GM08714 (cell line): ENCODE measurements at regions not wholly inside any gene's neighbourhood (a gene's known extent, or its start where the extent isn't known, plus 50 kb on each side); places are given as distances from the start of the nearest gene placed in this dataset.

Source experiments
- H3K4me3 ChIP-seq: fragments of 200-500 bp; sonication (Bioruptor generic); 2 replicates; pipeline ENCODE4 v1.5.1; 2014; ENCODE audit warnings: mild to moderate bottlenecking, low read length, inconsistent platforms
- ZNF274 ChIP-seq: IDR thresholded peaks from 2 replicates; pipeline ENCODE4 v1.6.1; 2012; ENCODE audit warnings: mild to moderate bottlenecking, low read depth, low read length

GRCh38 chr7:18356191-18356645, 139.3 kb upstream of the HDAC9 start:
- TF ChIP-seq ZNF274 = no peak
- no peak overlapping the region; the same call in 1 of the 2 replicates for H3K4me3 ChIP-seq

GRCh38 chr7:18357691-18358090, 137.9 kb upstream of the HDAC9 start:
- H3K4me3 ChIP-seq = no peak overlapping the region
- TF ChIP-seq ZNF274 = no peak

GRCh38 chr7:18361756-18362155, 133.8 kb upstream of the HDAC9 start:
- no peak overlapping the region for H3K4me3 ChIP-seq
- no peak for TF ChIP-seq ZNF274

GRCh38 chr7:18363751-18364380, 131.7 kb upstream of the HDAC9 start:
- no peak for TF ChIP-seq ZNF274
- H3K4me3 ChIP-seq = no peak overlapping the region

DNA sequence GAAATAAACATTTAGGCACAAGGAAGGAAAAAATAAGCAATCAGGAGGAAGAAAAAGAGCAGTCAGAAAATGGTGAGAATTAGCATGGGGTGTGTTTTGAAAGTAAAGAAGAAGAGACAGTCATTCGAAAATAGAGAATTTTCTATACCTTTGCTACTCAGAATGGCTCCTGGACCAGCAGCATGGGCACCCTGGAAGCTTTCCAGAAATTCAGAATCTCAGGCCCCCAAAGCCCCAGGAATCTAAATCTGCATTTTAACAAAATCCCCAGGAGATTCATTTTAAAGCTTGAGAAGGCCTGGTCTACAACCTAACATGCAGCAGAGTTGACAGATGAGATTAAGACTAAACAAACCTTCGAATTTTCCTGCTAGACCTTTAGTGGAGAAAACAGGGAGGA, 131.2 kb upstream of the HDAC9 start:
- H3K4me3 ChIP-seq = no peak overlapping the region
- no peak for TF ChIP-seq ZNF274

GRCh38 chr7:18366394-18366793, 129.2 kb upstream of the HDAC9 start:
- no peak for TF ChIP-seq ZNF274

DNA sequence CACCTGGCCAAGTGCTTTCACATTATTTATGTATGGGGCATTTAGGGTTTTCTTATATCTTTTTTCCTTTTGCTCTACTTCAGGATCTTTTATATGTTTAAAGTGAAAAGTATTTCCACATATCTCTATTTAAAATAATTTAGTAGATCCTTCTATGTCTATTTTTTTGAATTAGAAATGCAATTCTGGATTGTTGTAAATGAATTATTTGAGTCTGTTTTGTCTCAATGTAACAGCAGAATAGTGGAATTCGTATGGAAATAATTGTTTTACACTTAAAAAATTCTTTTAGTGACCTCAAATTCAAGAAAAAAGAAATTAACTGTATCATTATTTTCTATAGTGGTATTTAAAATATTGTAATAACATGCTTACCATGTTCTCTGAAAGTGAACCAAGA, 126.5 kb upstream of the HDAC9 start:
- H3K4me3 ChIP-seq = no peak overlapping the region
- TF ChIP-seq ZNF274 = no peak

More at GRCh38 chr7:18366394-18366793, 129.2 kb upstream of the HDAC9 start:
- H3K4me3 ChIP-seq = no peak overlapping the region

DNA sequence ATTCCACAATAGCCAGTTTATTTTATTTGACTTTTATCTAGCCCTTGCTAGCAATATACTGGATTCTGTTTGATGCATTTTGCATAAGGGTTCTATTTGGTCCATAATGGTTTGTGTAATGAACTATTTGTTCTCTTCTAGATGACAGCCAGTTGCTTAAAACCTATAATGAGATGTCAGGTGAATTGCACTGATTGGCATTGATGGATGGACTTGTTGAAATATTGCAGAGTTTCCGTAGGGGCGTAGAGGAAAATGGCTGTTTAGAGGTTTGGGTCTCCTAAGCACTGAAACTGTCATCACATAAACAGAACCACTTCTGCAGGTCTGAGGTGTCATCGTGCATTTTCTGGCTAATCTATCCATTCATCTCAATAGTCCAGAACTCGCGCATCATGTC, 124.9 kb upstream of the HDAC9 start:
- no peak overlapping the region for H3K4me3 ChIP-seq
- no peak for TF ChIP-seq ZNF274

DNA sequence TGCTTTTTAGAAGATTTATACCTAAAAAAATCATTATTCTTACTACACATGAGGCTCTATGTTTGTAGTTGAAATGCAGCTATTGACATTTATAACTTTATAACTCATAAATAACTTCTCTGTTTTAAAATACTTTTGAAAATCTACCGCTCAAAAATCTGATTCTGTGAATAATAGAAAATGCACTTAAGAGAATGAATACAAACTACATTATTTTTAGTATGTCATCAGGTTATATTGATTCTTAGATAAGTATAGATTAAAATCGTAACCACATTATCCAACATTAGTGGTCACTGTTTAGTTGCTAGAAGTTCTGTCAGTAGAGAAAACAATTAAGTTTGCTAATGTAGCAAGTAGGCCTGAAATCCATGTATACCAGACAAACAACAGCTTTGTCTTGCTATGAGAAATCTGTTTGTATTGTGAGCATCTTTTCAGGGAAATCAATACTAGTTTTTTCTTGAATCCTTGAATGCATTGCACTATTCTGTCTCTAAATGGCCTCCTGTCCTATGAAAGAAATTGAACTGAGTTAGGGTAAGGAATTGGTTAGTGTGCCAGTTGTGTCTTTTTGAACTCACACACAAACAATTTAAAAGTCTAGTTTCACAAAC, 116.5 kb upstream of the HDAC9 start:
- no peak overlapping the region for H3K4me3 ChIP-seq
- no peak for TF ChIP-seq ZNF274

GRCh38 chr7:18384491-18385143, 110.9 kb upstream of the HDAC9 start:
- TF ChIP-seq ZNF274 = no peak
- no peak overlapping the region for H3K4me3 ChIP-seq

- H3K4me3 ChIP-seq = no peak overlapping the region
- no peak for TF ChIP-seq ZNF274
Observed at GRCh38 chr7:18386607-18387006, 108.9 kb upstream of the HDAC9 start.

GRCh38 chr7:18387191-18387735, 108.3 kb upstream of the HDAC9 start:
- H3K4me3 ChIP-seq = no peak overlapping the region
- no peak for TF ChIP-seq ZNF274

DNA sequence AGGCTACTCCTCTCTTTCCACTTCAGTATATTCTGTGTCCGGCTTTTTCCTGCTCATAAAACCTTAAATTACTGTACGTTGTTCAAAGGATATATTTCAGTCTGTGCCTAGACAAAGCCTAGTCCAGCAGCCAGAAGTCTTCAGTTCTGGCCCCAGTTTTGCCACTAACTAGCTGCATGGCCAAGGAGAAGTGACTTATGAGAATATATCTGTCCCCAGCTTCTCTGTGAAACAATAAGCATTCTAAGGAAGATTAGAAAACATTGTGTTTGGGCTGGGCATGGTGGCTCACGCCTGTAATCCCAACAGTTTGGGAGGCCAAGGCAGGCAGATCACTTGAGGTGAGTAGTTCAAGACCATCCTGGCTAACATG, 105.0 kb upstream of the HDAC9 start:
- no peak overlapping the region; the same call in 1 of the 2 replicates for H3K4me3 ChIP-seq
- TF ChIP-seq ZNF274 = no peak

DNA sequence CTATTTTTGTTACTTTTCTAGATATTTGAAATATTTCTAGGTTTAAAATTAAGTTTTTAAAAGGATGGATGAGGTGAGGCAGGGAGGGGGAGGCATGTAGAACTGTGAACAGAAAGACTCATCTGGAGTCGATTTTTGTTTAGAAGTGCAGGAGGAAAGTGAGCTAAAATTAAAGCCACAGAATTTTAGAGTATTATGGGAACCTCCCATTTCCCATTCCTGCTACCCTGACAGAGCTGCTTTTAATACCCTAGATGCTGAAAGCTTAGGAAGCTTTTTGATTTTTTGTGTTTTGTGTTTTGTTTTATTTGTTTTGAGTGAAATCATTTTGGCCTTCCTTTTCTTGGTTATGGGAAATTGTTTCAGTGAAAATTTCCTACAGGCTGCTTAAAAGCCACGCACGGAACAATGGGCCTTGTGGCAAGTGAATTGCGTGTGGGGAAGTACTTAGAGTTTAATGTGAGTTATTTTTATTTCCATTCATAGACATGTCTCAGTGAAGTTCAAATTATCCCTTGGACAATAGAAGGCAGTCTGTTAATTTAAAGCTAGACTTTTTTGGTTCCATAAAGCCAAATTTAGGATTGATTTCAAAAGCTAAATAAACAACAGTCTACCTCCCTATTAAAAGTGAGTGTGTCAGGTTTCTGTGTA, 102.0 kb upstream of the HDAC9 start:
- TF ChIP-seq ZNF274 = no peak
- H3K4me3 ChIP-seq = no peak overlapping the region
